Loucy (cell line): ENCODE measurements at regions not wholly inside any gene's neighbourhood (a gene's known extent, or its start where the extent isn't known, plus 50 kb on each side); places are given as distances from the start of the nearest gene placed in this dataset.

Experiments used
- CTCF ChIP-seq: fragments of 200-600 bp; sonication (generic); conservative IDR thresholded peaks from 2 replicates; pipeline ENCODE4 v1.5.1; 2014; ENCODE audit warnings: mild to moderate bottlenecking, antibody characterized with exemption, low read length
- EZH2phosphoT487 ChIP-seq: fragments of 200-600 bp; IDR thresholded peaks from 2 replicates; pipeline ENCODE4 v1.6.1; 2018; ENCODE audit warnings: antibody characterized with exemption, mild to moderate bottlenecking, moderate library complexity, borderline replicate concordance

DNA sequence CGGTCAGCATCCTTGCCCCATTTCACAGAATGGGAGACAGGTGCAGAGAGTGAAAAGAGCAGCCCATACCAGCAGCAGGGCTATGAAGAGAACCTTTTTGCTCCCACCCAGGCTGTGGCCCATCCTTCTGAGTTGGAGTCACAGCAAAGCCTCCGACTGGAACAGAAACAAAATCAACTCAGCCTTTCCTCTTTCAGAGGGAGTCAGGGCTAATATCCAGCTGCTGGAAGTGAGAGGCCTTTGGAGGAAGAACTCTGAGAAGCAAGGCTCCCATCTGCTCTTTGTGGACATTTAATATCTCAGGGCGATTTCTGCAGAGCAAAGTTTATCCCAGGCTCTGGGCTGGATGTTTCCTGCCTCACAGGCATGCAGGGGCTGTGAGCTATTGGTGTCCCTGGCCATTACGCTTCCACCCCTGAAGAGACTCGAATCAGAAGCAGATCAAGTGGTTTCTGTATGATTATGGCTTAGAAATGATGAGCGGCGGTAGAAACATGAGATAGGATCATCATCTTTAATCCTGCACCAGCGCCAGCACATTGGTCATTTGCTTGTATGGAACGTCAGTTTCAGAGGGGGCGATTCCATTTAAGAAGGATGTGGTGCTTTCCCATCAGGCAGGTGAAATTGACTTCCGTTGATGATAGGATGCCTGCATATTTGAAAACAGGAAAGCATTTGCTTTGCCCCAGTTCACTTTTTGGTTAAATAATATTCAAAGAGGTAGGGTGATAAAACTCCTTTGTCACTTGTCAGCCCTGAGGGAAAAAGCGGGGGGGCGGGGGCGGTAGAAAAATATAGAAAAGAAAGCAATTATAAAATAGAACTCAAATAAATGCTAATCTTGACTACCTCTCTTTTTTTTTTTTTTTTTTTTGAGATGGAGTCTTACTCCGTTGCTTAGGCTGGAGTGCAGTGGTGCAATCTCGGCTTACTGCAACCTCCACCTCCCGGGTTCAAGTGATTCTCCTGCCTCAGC is 152.4 kb downstream of the LRRC30 start:
- TF ChIP-seq CTCF (no peak), EZH2phosphoT487 (no peak)
